ENCODE measurements at regions not wholly inside any gene's neighbourhood (a gene's known extent, or its start where the extent isn't known, plus 50 kb on each side); places are given as distances from the start of the nearest gene placed in this dataset.

- Histone ChIP-seq H3F3A (ENCODE audit: low read depth) (no peaks in the 10 kb centered on the region; the same call in 1 of the 2 replicates), H3K27me3 (ENCODE audit: insufficient read depth, low read length, poor library complexity, severe bottlenecking) (no peaks in the 10 kb centered on the region), H3K4me1 (ENCODE audit: insufficient read depth, low read length, poor library complexity, severe bottlenecking) (no peaks in the 10 kb centered on the region), H3K9me3 (ENCODE audit: insufficient read depth, low read depth, low read length) (no peaks in the 10 kb centered on the region), H3K4me2 (ENCODE audit: low read depth, low read length, poor library complexity, severe bottlenecking) (no peak overlapping the region), H3K9ac (ENCODE audit: low read depth, low read length, poor library complexity, severe bottlenecking) (no peak overlapping the region), H4K20me1 (ENCODE audit: insufficient read depth, low read length, poor library complexity, severe bottlenecking) (no peaks in the 10 kb centered on the region), H3K9me2 (replicated peaks; ENCODE audit: low read depth, low read length) (no peaks in the 10 kb centered on the region), H3K36me3 (ENCODE audit: insufficient read depth, low read length) (no peaks in the 10 kb centered on the region), H3K4me3 (ENCODE audit: low read length, poor library complexity, severe bottlenecking) (no peak overlapping the region), H3K79me2 (ENCODE audit: insufficient read depth, low read length) (no peaks in the 10 kb centered on the region), H2AFZ (ENCODE audit: low read length) (no peak overlapping the region)
- TF ChIP-seq CTCF (conservative IDR thresholded peaks at IDR 0.05; ENCODE audit: low read length) (no peak), EZH2phosphoT487 (IDR thresholded peaks at IDR 0.05; ENCODE audit: borderline replicate concordance) (no peak)
Measured at GRCh38 chr2:150219861-150220260, 267.6 kb downstream of the RND3 start.

- Histone ChIP-seq H4K20me1 (ENCODE audit: insufficient read depth, low read length, poor library complexity, severe bottlenecking) (no peaks in the 10 kb centered on the region), H3K4me1 (ENCODE audit: insufficient read depth, low read length, poor library complexity, severe bottlenecking) (no peaks in the 10 kb centered on the region), H3K27me3 (ENCODE audit: insufficient read depth, low read length, poor library complexity, severe bottlenecking) (no peaks in the 10 kb centered on the region), H3K4me3 (ENCODE audit: low read length, poor library complexity, severe bottlenecking) (no peak overlapping the region), H3F3A (ENCODE audit: low read depth) (no peaks in the 10 kb centered on the region), H3K9me2 (replicated peaks; ENCODE audit: low read depth, low read length) (no peaks in the 10 kb centered on the region), H3K9me3 (ENCODE audit: insufficient read depth, low read depth, low read length) (no peaks in the 10 kb centered on the region), H2AFZ (ENCODE audit: low read length) (no peak overlapping the region; the same call in 1 of the 2 replicates), H3K36me3 (ENCODE audit: insufficient read depth, low read length) (no peaks in the 10 kb centered on the region), H3K9ac (ENCODE audit: low read depth, low read length, poor library complexity, severe bottlenecking) (no peak overlapping the region), H3K79me2 (ENCODE audit: insufficient read depth, low read length) (no peaks in the 10 kb centered on the region), H3K4me2 (ENCODE audit: low read depth, low read length, poor library complexity, severe bottlenecking) (no peak overlapping the region)
- TF ChIP-seq EZH2phosphoT487 (IDR thresholded peaks at IDR 0.05; ENCODE audit: borderline replicate concordance) (no peak), CTCF (conservative IDR thresholded peaks at IDR 0.05; ENCODE audit: low read length) (no peak)
Measured at GRCh38 chr2:150215041-150215440, 272.4 kb downstream of the RND3 start.

- H3K79me2 ChIP-seq (ENCODE audit: insufficient read depth, low read length): no peaks in the 10 kb centered on the region
- TF ChIP-seq CTCF (conservative IDR thresholded peaks at IDR 0.05; ENCODE audit: low read length): no peak
- TF ChIP-seq EZH2phosphoT487 (IDR thresholded peaks at IDR 0.05; ENCODE audit: borderline replicate concordance): no peak
- H3K9me2 ChIP-seq (replicated peaks; ENCODE audit: low read depth, low read length): no peaks in the 10 kb centered on the region
- H3K27me3 ChIP-seq (ENCODE audit: insufficient read depth, low read length, poor library complexity, severe bottlenecking): no peaks in the 10 kb centered on the region
- H4K20me1 ChIP-seq (ENCODE audit: insufficient read depth, low read length, poor library complexity, severe bottlenecking): no peaks in the 10 kb centered on the region
- no peak overlapping the region for H3K4me2 ChIP-seq (ENCODE audit: low read depth, low read length, poor library complexity, severe bottlenecking)
- no peak overlapping the region for H3K9ac ChIP-seq (ENCODE audit: low read depth, low read length, poor library complexity, severe bottlenecking)
- H3K36me3 ChIP-seq (ENCODE audit: insufficient read depth, low read length): no peaks in the 10 kb centered on the region
- no peak overlapping the region; the same call in 1 of the 2 replicates for H2AFZ ChIP-seq (ENCODE audit: low read length)
- no peaks in the 10 kb centered on the region for H3F3A ChIP-seq (ENCODE audit: low read depth)
- H3K4me3 ChIP-seq (ENCODE audit: low read length, poor library complexity, severe bottlenecking): no peak overlapping the region
- H3K9me3 ChIP-seq (ENCODE audit: insufficient read depth, low read depth, low read length): no peaks in the 10 kb centered on the region
- H3K4me1 ChIP-seq (ENCODE audit: insufficient read depth, low read length, poor library complexity, severe bottlenecking): no peaks in the 10 kb centered on the region
Measured at GRCh38 chr2:150214626-150215025, 272.8 kb downstream of the RND3 start.

All from Loucy (cell line).